Panc1 (cell line): ENCODE measurements at regions not wholly inside any gene's neighbourhood (a gene's known extent, or its start where the extent isn't known, plus 50 kb on each side); places are given as distances from the start of the nearest gene placed in this dataset.

ENCODE experiments used
- ATAC-seq: fragments of 200-7000 bp; cut with Tn5 transposase; 2 replicates; pipeline ENCODE4 v1.9.1; 2020; ENCODE audit warnings: mild to moderate bottlenecking, moderate library complexity
- BruUV-seq: library from RNA; stranded (reverse); fragments of 400-500 nt; replicated peaks from 2 replicates; lab custom pipeline; 2021; lab: Mats Ljungman, UMichigan
- CTCF ChIA-PET: fragments of 300-600 bp; sonication (Branson Sonifier 250); formaldehyde crosslinking; loops from one replicate; lab custom pipeline; 2022; ENCODE audit warnings: antibody characterized with exemption; lab: Charles Lee
- POLR2A ChIA-PET: fragments of 300-600 bp; sonication (Branson Sonifier 250); formaldehyde crosslinking; loops from one replicate; lab custom pipeline; 2022; ENCODE audit warnings: antibody characterized with exemption; lab: Charles Lee
- DNase-seq: peaks from one replicate; pipeline ENCODE4 v3.0.0-alpha.2; 2010; ENCODE audit warnings: low read depth, low spot score
- H3K27ac ChIP-seq: 2 replicates; pipeline ENCODE4 v1.5.1; 2011; ENCODE audit warnings: mild to moderate bottlenecking, low read length, inconsistent platforms
- H3K27me3 ChIP-seq: fragments of 200-500 bp; sonication (Bioruptor generic); 2 replicates; pipeline ENCODE4 v1.6.0; 2014; ENCODE audit warnings: low read length, inconsistent platforms; ENCODE audit not compliant: control insufficient read depth, insufficient read depth
- H3K36me3 ChIP-seq: fragments of 200-500 bp; sonication (Bioruptor generic); 2 replicates; pipeline ENCODE4 v1.5.1; 2014; ENCODE audit warnings: inconsistent platforms, mild to moderate bottlenecking, low read length, moderate library complexity; ENCODE audit not compliant: control insufficient read depth, insufficient read depth
- H3K4me1 ChIP-seq: 2 replicates; pipeline ENCODE4 v1.5.1; 2011; ENCODE audit warnings: inconsistent platforms, mild to moderate bottlenecking, low read length, moderate library complexity; ENCODE audit not compliant: control insufficient read depth, insufficient read depth
- H3K4me3 ChIP-seq, 2 experiments: 2 replicates each; pipeline ENCODE4 v1.5.1; 2011 to 2012; ENCODE audit warnings: low read depth in 2 of 2, low read length in 2 of 2, mild to moderate bottlenecking in 2 of 2, inconsistent platforms in 1 of 2, moderate library complexity in 1 of 2
- H3K9me3 ChIP-seq: fragments of 200-500 bp; sonication (Bioruptor generic); 2 replicates; pipeline ENCODE4 v1.5.1; 2014; ENCODE audit warnings: low read depth, mild to moderate bottlenecking, inconsistent platforms, low read length, moderate library complexity; ENCODE audit not compliant: control insufficient read depth, insufficient read depth
- POLR2AphosphoS5 ChIP-seq: IDR thresholded peaks from 2 replicates; pipeline ENCODE4 v1.6.1; 2012; ENCODE audit warnings: mild to moderate bottlenecking, low read depth, low read length, moderate library complexity
- SIN3A ChIP-seq: IDR thresholded peaks from 2 replicates; pipeline ENCODE4 v1.6.1; 2012; ENCODE audit warnings: low read depth, mild to moderate bottlenecking, low read length, moderate library complexity, borderline replicate concordance; ENCODE audit not compliant: insufficient read depth
- TCF7L2 ChIP-seq: IDR thresholded peaks from 2 replicates; pipeline ENCODE4 v1.6.1; 2011; ENCODE audit warnings: mild to moderate bottlenecking, low read depth, low read length, inconsistent platforms
- in situ Hi-C: cut with HindIII; loops from 2 replicates; pipeline ENCODE4 v1.10.0; 2016; ENCODE audit warnings: low sequenced_read_pairs, low pct_unique_long_range_greater_than_20kb
- intact Hi-C: fragments of 100-400 bp; cut with micrococcal nuclease; formaldehyde crosslinking; loops from one replicate; pipeline ENCODE4 v1.10.0; 2022; ENCODE audit not compliant: unreplicated experiment
- TF ChIP-seq, protein P1 (sequence below), 2 experiments: IDR thresholded peaks; 2 replicates each; pipeline ENCODE4 v1.6.1; 2011 to 2012; ENCODE audit warnings: low read depth in 2 of 2, control low read depth in 1 of 2, low read length in 1 of 2, mild to moderate bottlenecking in 1 of 2, moderate library complexity in 1 of 2; ENCODE audit not compliant: insufficient read depth in 1 of 2
- TF ChIP-seq, protein P2 (sequence below): fragments of 450-650 bp; IDR thresholded peaks from 2 replicates; pipeline ENCODE4 v1.5.1; 2017; ENCODE audit warnings: mild to moderate bottlenecking

DNA sequence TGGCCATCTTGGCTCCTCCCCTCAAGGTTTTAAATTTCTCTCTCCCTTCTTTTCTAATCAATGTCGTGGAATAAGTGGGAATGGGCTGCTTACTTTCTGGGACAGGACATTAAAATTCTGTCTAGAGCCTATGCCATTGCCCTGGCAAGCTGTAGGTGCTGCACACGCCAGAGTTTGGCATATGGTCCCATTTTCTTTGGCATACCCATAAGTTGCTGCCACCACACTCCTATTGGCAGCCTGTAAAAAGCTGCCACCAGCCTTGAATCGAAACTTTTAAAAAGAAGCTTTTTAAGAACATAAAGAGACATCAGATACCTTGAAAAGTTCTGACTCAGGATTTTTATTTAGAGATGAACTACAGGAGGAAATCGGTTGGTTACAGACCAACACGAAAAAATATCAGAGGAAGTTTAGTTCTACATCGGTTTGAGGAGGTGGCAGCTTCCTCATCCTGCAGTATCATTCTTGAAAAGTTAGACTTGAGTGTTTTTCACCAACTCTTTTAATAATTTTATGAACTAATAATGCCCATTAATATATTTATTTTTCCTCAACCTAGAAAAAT, 517.8 kb upstream of the ANO5 start:
- TF ChIP-seq, protein P1, sequence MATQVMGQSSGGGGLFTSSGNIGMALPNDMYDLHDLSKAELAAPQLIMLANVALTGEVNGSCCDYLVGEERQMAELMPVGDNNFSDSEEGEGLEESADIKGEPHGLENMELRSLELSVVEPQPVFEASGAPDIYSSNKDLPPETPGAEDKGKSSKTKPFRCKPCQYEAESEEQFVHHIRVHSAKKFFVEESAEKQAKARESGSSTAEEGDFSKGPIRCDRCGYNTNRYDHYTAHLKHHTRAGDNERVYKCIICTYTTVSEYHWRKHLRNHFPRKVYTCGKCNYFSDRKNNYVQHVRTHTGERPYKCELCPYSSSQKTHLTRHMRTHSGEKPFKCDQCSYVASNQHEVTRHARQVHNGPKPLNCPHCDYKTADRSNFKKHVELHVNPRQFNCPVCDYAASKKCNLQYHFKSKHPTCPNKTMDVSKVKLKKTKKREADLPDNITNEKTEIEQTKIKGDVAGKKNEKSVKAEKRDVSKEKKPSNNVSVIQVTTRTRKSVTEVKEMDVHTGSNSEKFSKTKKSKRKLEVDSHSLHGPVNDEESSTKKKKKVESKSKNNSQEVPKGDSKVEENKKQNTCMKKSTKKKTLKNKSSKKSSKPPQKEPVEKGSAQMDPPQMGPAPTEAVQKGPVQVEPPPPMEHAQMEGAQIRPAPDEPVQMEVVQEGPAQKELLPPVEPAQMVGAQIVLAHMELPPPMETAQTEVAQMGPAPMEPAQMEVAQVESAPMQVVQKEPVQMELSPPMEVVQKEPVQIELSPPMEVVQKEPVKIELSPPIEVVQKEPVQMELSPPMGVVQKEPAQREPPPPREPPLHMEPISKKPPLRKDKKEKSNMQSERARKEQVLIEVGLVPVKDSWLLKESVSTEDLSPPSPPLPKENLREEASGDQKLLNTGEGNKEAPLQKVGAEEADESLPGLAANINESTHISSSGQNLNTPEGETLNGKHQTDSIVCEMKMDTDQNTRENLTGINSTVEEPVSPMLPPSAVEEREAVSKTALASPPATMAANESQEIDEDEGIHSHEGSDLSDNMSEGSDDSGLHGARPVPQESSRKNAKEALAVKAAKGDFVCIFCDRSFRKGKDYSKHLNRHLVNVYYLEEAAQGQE (IDR thresholded peaks at IDR 0.05; ENCODE audit: insufficient read depth in 1 of 2, low read depth in 2 of 2, low read length in 1 of 2) = no peak
- no peak for TF ChIP-seq TCF7L2
- no peak for TF ChIP-seq SIN3A
- ChIA-PET CTCF (no interaction called here), POLR2A (no interaction called here)
- no peak for ATAC-seq
- intact Hi-C loops = no loop called here
- Histone ChIP-seq H3K36me3 (no peaks in the 10 kb centered on the region), H3K9me3 (no peaks in the 10 kb centered on the region), H3K27me3 (no peaks in the 10 kb centered on the region), H3K4me1 (no peaks in the 10 kb centered on the region), H3K27ac (no peak overlapping the region), H3K4me3 (no peak overlapping the region)
- in situ Hi-C loops = no loop called here
- no peak for DNase-seq
- no TSS peak for BruUV-seq

DNA sequence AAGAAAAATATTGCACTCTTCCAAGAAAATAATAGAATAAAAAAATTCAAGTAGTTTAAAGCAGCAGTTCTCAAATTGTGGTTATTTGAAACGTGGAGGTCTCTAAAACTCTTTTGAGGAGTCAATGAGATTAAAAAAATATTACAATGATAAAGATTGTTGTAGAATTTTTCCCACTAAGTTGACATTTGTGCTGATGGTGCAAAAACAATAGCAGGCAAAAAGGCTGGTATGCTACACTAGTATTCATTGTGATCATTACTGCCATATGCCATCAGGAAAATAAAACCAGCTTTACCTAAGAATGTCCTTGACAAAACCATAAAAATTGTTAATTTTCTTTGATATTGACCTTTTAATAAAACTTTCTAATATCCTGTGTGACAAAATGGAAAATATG, 505.2 kb upstream of the ANO5 start:
- Histone ChIP-seq H3K27ac (no peak overlapping the region), H3K36me3 (no peaks in the 10 kb centered on the region), H3K4me1 (no peaks in the 10 kb centered on the region), H3K27me3 (no peaks in the 10 kb centered on the region), H3K9me3 (no peaks in the 10 kb centered on the region), H3K4me3 (no peak overlapping the region)
- BruUV-seq = no TSS peak
- no peak for ATAC-seq
- DNase-seq = no peak
- in situ Hi-C loops = no loop called here
- intact Hi-C loops = no loop called here
- ChIA-PET CTCF (no interaction called here), POLR2A (no interaction called here)
- TF ChIP-seq, protein P2, sequence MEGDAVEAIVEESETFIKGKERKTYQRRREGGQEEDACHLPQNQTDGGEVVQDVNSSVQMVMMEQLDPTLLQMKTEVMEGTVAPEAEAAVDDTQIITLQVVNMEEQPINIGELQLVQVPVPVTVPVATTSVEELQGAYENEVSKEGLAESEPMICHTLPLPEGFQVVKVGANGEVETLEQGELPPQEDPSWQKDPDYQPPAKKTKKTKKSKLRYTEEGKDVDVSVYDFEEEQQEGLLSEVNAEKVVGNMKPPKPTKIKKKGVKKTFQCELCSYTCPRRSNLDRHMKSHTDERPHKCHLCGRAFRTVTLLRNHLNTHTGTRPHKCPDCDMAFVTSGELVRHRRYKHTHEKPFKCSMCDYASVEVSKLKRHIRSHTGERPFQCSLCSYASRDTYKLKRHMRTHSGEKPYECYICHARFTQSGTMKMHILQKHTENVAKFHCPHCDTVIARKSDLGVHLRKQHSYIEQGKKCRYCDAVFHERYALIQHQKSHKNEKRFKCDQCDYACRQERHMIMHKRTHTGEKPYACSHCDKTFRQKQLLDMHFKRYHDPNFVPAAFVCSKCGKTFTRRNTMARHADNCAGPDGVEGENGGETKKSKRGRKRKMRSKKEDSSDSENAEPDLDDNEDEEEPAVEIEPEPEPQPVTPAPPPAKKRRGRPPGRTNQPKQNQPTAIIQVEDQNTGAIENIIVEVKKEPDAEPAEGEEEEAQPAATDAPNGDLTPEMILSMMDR = no peak
- TF ChIP-seq, protein P1 (IDR thresholded peaks at IDR 0.05; ENCODE audit: insufficient read depth in 1 of 2, low read depth in 2 of 2, low read length in 1 of 2) = no peak
- no peak for TF ChIP-seq POLR2AphosphoS5
- no peak for TF ChIP-seq TCF7L2
- TF ChIP-seq SIN3A = no peak
